Heart left ventricle (tissue), 16 donors: ENCODE measurements at regions not wholly inside any gene's neighbourhood (a gene's known extent, or its start where the extent isn't known, plus 50 kb on each side); places are given as distances from the start of the nearest gene placed in this dataset.

Experiments
- ATAC-seq, 4 donors: fragments of 200-7000 bp; cut with Tn5 transposase; one replicate each; pipeline ENCODE4 v1.9.1; 2020 to 2022; ENCODE audit warnings: moderate library complexity in 4 of 4, mild to moderate bottlenecking in 3 of 4, moderate number of reproducible peaks in 1 of 4
- DNase-seq, 5 donors: peaks; one replicate each; pipeline ENCODE4 v3.0.0-alpha.2; 2020
- H3K27ac ChIP-seq, 12 donors: fragments of 200-600 bp; sonication (generic) in 4 of 12; one replicate each; pipeline versions ENCODE4 v1.5.0 to v1.8.0; 2016 to 2022; ENCODE audit warnings: mild to moderate bottlenecking in 2 of 12
- H3K27me3 ChIP-seq, 9 donors: fragments of 200-600 bp; sonication (generic) in 2 of 9; one replicate each; pipeline versions ENCODE4 v1.5.1 to v1.8.0; 2016 to 2022; ENCODE audit warnings: mild to moderate bottlenecking in 3 of 9
- H3K36me3 ChIP-seq, 9 donors: fragments of 200-600 bp; sonication (generic) in 2 of 9; one replicate each; pipeline versions ENCODE4 v1.5.0 to v1.8.0; 2018 to 2022; ENCODE audit warnings: mild to moderate bottlenecking in 2 of 9
- H3K4me1 ChIP-seq, 12 donors: fragments of 200-600 bp; sonication (generic) in 4 of 12; one replicate each; pipeline versions ENCODE4 v1.5.0 to v1.8.0; 2016 to 2022; ENCODE audit warnings: mild to moderate bottlenecking in 3 of 12
- H3K4me3 ChIP-seq, 12 donors: fragments of 200-600 bp; sonication (generic) in 4 of 12; one replicate each; pipeline versions ENCODE4 v1.5.0 to v1.8.0; 2017 to 2022; ENCODE audit warnings: mild to moderate bottlenecking in 9 of 12, moderate library complexity in 4 of 12
- H3K9me3 ChIP-seq, 12 donors: fragments of 200-600 bp; sonication (generic) in 4 of 12; one replicate each; pipeline versions ENCODE4 v1.5.0 to v1.8.0; 2016 to 2022; ENCODE audit warnings: mild to moderate bottlenecking in 1 of 12
- POLR2A ChIP-seq, 2 donors: fragments of 450-650 bp; IDR thresholded peaks; one replicate each; pipeline ENCODE4 v1.6.1; 2017; ENCODE audit warnings: antibody characterized with exemption in 2 of 2, mild to moderate bottlenecking in 2 of 2, moderate library complexity in 2 of 2
- WGBS, 4 donors: extraction: QIAGEN DNeasy Blood & Tissue Kit in 2 of 4; methylation state at CpG; one replicate each; pipeline versions ENCODE4 v1.1.5 to v1.1.7; 2013 to 2018; 5-methylcytosine and 5-hydroxymethylcytosine counted together
- intact Hi-C, 10 donors: fragments of 100-400 bp; cut with DNase I; formaldehyde crosslinking; loops; one replicate each; pipeline versions ENCODE4 v1.11.1 to v1.14.2; 2022
- TF ChIP-seq, protein P1 (sequence below), 12 donors: fragments of 200-600 bp; sonication (generic) in 4 of 12; IDR thresholded peaks; one replicate each; pipeline versions ENCODE4 v1.5.0 to v1.8.0; 2018 to 2022; ENCODE audit warnings: antibody characterized with exemption in 12 of 12, mild to moderate bottlenecking in 5 of 12
- donor health status: ischemic (EF 13 %, LVEDD 7.1; RV severe dilation, severe dysfunction).
- donor health status: healthy with polysubstance abuse.
- donor health status: DM: no; HTN: yes; CAD: no.
- donor health status: DM: no; HTN: no; CAD: no.
- donor health status: ischemic (EF 25% LVEDD 6.9; RV normal size, moderate dysfunction).
- donor health status: ischemic (EF 25% LVEDD 5.7; RV mildly dilated, moderate dysfunction).
- donor health status: healthy.
- donor health status: DM: yes; HTN: yes; CAD: no.
- donor health status: ischemic (EF 35%, LVEDD 5.7; RV mildly dilated, moderate dysfunction).
- donor health status: nonischemic (EF 11% LVEDD 7.7; RV severe dilation, severe dysfunction).
- donor health status: DM: yes; HTN: yes; CAD: no.
- donor health status: PGD.
- donor health status: ischemic (EF 29% LVEDD 5.4; RV normal size, mild dysfunction).
- donor health status: nonischemic (EF 23%, LVEDD 6.1; RV moderate dilation, normal function).

DNA sequence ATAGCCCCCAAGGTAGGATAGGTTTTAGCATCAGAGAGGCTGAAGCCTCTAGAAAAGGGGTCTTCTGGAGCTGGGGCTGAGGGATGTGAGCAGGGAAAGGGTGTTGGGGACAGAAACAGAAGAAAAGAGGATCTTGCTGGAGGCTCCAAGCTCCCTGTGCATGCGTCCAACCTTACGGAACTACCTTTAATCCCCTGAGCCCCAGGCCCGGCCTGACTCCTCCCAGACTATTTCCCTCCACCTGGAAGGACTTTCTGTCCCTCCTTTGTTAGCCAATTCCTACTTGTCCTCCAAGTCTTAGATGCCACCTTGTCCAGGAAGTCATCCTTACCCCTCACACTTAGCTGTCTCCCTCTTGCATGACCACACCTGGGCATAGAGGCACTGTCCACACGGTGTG, 50.0 kb upstream of the VPS8 start:
- H3K9me3 ChIP-seq = no peaks in the 10 kb centered on the region
- H3K27me3 ChIP-seq = peaks cover 0 to 4% (median 0%) of the 10 kb centered on the region in 9 donors
- H3K27ac ChIP-seq = no peak overlapping the region
- DNase-seq = peak in 1 of 5 donors; percentile 1
- no peak for ATAC-seq
- no peaks in the 10 kb centered on the region for H3K36me3 ChIP-seq
- TF ChIP-seq POLR2A (IDR thresholded peaks at IDR 0.05) = no peak
- TF ChIP-seq, protein P1, sequence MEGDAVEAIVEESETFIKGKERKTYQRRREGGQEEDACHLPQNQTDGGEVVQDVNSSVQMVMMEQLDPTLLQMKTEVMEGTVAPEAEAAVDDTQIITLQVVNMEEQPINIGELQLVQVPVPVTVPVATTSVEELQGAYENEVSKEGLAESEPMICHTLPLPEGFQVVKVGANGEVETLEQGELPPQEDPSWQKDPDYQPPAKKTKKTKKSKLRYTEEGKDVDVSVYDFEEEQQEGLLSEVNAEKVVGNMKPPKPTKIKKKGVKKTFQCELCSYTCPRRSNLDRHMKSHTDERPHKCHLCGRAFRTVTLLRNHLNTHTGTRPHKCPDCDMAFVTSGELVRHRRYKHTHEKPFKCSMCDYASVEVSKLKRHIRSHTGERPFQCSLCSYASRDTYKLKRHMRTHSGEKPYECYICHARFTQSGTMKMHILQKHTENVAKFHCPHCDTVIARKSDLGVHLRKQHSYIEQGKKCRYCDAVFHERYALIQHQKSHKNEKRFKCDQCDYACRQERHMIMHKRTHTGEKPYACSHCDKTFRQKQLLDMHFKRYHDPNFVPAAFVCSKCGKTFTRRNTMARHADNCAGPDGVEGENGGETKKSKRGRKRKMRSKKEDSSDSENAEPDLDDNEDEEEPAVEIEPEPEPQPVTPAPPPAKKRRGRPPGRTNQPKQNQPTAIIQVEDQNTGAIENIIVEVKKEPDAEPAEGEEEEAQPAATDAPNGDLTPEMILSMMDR (IDR thresholded peaks at IDR 0.05) = no peak
- 80 to 92% (median 84%) methylated on average over 4 of the region's 4 CpGs for WGBS, 4 donors
- no peak overlapping the region for H3K4me3 ChIP-seq
- peaks cover 0 to 22% (median 10%) of the 10 kb centered on the region in 12 donors for H3K4me1 ChIP-seq
- intact Hi-C loops = no loop called here
